ENCODE measurements at regions not wholly inside any gene's neighbourhood (a gene's known extent, or its start where the extent isn't known, plus 50 kb on each side); places are given as distances from the start of the nearest gene placed in this dataset.
"Not testable (repeated sequence)": the region's sequence is repeated elsewhere in the genome, so short reads cannot be mapped to it uniquely, and the experiment has no call there.

DNA sequence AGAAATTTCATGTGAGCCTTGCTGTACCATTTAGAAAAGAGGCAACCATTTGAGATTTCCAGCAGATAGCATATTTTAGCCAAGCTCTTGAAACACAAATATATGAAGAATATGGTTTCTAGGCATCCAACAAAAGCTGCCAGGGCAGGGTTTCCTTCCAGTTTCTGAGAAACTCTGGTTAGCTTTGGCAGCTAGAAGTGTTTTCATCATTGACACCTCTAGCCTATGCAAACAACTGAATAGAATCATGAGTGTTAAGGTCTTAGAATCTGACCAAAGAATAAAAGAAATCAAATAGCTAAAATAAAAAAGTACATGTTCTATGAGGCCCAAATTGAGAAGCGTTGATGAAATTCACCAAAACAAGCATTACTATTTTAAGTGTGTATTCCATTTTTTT is 188.1 kb downstream of the TMEM167A start:
- peaks cover 15% of the 10 kb centered on the region for H3K4me1 ChIP-seq (ENCODE audit: control insufficient read depth, insufficient read depth, low read length)
- H3K4me3 ChIP-seq (ENCODE audit: low read depth, low read length), result no peak overlapping the region
- H3K9ac ChIP-seq (ENCODE audit: low read depth, low read length), result no peak overlapping the region
- H3K36me3 ChIP-seq (ENCODE audit: control insufficient read depth, insufficient read depth, low read length), result no peaks in the 10 kb centered on the region
- no peak overlapping the region for H3K27ac ChIP-seq (ENCODE audit: low read depth, low read length)
- H3K9me3 ChIP-seq (ENCODE audit: control insufficient read depth, insufficient read depth, low read length), result no peaks in the 10 kb centered on the region
- H3K27me3 ChIP-seq (ENCODE audit: control insufficient read depth, insufficient read depth, low read length), result no peaks in the 10 kb centered on the region

DNA sequence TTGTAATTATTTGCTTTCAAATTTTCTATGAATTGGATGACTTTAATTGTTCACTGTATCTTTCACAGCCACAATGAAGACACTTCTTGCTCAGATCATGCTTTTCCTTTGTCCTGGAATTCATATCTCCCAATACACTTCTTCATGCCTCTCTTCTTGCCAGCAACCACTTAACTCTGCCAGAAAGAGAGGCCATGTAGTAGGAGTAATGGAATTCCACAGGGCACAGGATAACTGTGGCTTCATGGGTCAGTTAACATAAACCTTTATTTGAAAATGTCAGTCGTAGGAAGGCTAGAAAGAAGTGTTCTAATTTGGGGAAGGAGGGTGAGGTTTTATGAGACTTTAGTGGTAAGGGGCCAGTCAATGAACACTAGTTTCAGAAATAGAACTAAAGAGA is 190.3 kb downstream of the TMEM167A start:
- Histone ChIP-seq H3K27me3 (ENCODE audit: control insufficient read depth, insufficient read depth, low read length) (no peaks in the 10 kb centered on the region), H3K9ac (ENCODE audit: low read depth, low read length) (no peak overlapping the region), H3K9me3 (ENCODE audit: control insufficient read depth, insufficient read depth, low read length) (no peaks in the 10 kb centered on the region), H3K36me3 (ENCODE audit: control insufficient read depth, insufficient read depth, low read length) (no peaks in the 10 kb centered on the region), H3K27ac (ENCODE audit: low read depth, low read length) (no peak overlapping the region), H3K4me1 (ENCODE audit: control insufficient read depth, insufficient read depth, low read length) (peaks cover 23% of the 10 kb centered on the region), H3K4me3 (ENCODE audit: low read depth, low read length) (no peak overlapping the region)

DNA sequence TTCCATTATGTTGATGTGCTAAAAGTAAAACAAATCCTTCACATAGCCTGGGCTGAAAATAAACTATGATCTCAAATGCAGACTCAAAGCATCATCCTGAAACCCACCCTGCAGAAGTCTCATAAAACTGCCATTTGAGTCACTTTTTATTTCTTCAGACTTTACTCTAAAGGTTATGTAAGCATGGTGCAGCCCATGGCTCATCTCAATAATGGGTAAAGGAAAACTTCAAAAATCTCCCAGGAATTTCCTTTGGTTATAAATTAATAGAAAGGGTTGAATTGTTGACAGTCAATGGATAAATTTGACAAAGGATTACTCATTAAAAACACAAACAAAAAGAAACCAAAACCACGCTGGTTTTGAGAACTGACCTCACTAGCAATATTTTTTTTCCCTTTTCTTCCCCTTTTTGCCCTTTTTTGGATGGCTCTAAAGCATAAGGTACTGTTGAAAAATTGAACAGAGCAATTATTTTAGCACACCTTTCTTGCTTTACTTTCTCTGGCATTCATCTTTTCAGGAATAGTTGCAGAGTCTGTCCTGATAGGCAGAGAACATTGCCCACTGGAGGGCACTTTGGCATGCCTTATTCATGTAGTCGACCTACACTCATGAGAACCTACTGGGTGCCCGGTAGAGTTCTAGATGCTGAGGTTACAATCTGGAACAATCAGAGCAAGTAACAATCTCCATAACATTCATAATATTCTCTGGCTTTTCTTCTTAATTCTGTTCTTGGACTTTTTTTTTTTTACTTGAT is 191.4 kb downstream of the TMEM167A start:
- no peaks in the 10 kb centered on the region for H3K27me3 ChIP-seq (ENCODE audit: control insufficient read depth, insufficient read depth, low read length)
- no peak overlapping the region for H3K9ac ChIP-seq (ENCODE audit: low read depth, low read length)
- H3K27ac ChIP-seq (ENCODE audit: low read depth, low read length), result no peak overlapping the region
- no peak overlapping the region for H3K4me3 ChIP-seq (ENCODE audit: low read depth, low read length)
- H3K4me1 ChIP-seq (ENCODE audit: control insufficient read depth, insufficient read depth, low read length), result peaks cover 23% of the 10 kb centered on the region
- H3K36me3 ChIP-seq (ENCODE audit: control insufficient read depth, insufficient read depth, low read length), result no peaks in the 10 kb centered on the region
- H3K9me3 ChIP-seq (ENCODE audit: control insufficient read depth, insufficient read depth, low read length), result no peaks in the 10 kb centered on the region

DNA sequence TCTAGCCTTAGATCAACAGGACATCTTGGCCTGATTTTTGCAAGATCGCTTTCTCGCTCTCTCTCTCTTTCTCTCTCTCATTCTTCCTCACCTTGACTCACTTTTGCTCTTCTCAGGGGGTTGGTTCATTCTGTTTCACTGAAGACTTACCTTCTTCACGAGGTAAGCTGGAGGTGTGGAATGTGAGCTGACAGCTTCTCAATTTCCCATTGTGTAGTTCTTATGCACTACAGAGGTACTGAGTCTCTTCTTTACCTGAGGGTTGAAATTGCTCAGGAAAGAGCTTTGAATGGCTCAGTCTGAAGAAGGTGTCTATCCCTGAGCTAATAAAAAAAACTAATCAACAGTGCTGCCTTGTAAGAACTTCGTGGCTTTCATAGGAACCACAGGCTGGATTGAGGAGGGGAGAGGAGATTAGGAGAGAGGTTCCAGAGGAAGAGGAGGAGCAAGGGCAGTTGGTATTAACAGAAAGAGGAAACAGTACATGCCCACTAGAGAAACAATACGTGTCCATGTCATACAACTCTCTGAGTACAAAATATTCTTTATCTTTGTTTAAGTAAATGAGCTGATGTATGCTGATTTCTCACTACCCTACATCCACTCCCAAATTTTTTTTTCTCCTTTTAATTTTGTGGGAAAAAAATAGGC is 192.2 kb downstream of the TMEM167A start:
- Histone ChIP-seq H3K36me3 (ENCODE audit: control insufficient read depth, insufficient read depth, low read length) (no peaks in the 10 kb centered on the region), H3K27me3 (ENCODE audit: control insufficient read depth, insufficient read depth, low read length) (no peaks in the 10 kb centered on the region), H3K4me1 (ENCODE audit: control insufficient read depth, insufficient read depth, low read length) (peaks cover 23% of the 10 kb centered on the region), H3K9ac (ENCODE audit: low read depth, low read length) (no peak overlapping the region), H3K9me3 (ENCODE audit: control insufficient read depth, insufficient read depth, low read length) (no peaks in the 10 kb centered on the region), H3K27ac (ENCODE audit: low read depth, low read length) (no peak overlapping the region), H3K4me3 (ENCODE audit: low read depth, low read length) (no peak overlapping the region)

DNA sequence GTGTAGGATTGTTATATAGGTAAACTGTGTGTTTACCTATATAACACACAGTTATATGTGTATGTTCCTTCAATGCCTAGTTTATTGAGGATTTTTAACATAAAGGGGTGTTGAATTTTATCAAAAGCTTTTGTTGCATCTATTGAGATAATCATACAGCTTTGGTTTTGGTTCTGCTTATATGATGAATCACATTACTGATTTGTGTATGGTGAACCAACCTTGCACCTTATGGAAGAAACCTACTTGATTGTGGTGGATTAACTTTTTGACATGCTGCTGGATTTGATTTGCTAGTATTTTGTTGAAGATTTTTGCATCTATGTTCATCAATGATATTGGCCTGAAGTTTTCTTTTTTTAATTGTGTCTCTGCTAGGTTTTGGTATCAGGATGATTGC is 194.9 kb downstream of the TMEM167A start:
- Histone ChIP-seq H3K27me3 (ENCODE audit: control insufficient read depth, insufficient read depth, low read length) (no peaks in the 10 kb centered on the region), H3K9me3 (ENCODE audit: control insufficient read depth, insufficient read depth, low read length) (no peaks in the 10 kb centered on the region; the same call in 1 of the 2 replicates), H3K9ac (ENCODE audit: low read depth, low read length) (no peak overlapping the region), H3K4me3 (ENCODE audit: low read depth, low read length) (no peak overlapping the region), H3K36me3 (ENCODE audit: control insufficient read depth, insufficient read depth, low read length) (no peaks in the 10 kb centered on the region), H3K4me1 (ENCODE audit: control insufficient read depth, insufficient read depth, low read length) (peaks cover 23% of the 10 kb centered on the region), H3K27ac (ENCODE audit: low read depth, low read length) (no peak overlapping the region)

DNA sequence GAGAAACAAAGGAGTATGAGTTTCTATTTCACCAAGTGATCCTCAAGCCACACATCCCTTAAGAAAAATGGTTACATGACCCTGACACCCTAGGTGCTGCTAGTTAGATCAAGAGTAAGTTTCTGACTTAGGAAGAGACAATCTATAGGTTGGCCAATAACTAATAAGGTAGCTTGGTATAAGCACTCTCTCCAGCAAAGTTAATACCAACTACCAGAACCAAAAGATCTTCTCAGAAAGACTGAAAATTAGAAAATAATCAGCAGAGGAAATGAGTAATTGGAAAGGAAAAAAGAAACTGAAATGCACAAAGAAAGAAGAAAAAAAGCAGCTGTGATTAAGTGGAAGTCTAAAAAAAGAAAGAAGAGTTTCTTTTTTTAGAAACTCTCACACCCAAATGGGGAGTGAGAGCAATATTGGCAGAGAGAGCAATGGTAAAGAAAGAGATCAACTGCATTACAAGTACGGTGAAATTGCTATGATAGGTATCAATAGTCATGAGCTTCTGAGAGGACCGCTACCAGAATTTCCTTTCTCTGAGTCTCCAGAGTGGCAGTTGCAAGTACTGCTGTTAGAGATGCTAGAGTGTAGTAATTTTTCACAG is 195.5 kb downstream of the TMEM167A start:
- Histone ChIP-seq H3K4me3 (ENCODE audit: low read depth, low read length) (no peak overlapping the region), H3K27ac (ENCODE audit: low read depth, low read length) (no peak overlapping the region), H3K9me3 (ENCODE audit: control insufficient read depth, insufficient read depth, low read length) (no peaks in the 10 kb centered on the region; the same call in 1 of the 2 replicates), H3K4me1 (ENCODE audit: control insufficient read depth, insufficient read depth, low read length) (peaks cover 19% of the 10 kb centered on the region), H3K9ac (ENCODE audit: low read depth, low read length) (no peak overlapping the region), H3K27me3 (ENCODE audit: control insufficient read depth, insufficient read depth, low read length) (no peaks in the 10 kb centered on the region), H3K36me3 (ENCODE audit: control insufficient read depth, insufficient read depth, low read length) (no peaks in the 10 kb centered on the region)

DNA sequence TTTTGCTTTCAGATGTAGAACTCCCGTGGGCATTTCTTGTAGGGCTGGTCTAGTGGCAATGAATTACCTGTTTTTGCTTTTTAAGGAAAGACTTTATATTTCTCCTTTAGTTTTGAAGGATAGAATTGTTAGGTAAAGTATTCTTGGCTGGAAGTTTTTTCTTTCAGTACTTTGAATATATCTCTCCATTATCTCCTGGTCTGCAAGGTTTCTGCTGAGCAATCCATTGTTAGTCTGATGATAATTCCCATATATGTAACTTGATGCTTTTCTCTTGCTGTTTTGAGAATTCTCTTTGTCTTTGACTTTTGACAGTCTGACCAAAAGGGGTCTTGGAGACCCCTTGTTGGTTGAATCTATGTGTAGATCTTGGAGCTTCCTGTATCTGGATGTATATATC is 198.1 kb downstream of the TMEM167A start:
- Histone ChIP-seq H3K27me3 (ENCODE audit: control insufficient read depth, insufficient read depth, low read length) (no peaks in the 10 kb centered on the region), H3K36me3 (ENCODE audit: control insufficient read depth, insufficient read depth, low read length) (no peaks in the 10 kb centered on the region), H3K4me1 (ENCODE audit: control insufficient read depth, insufficient read depth, low read length) (peaks cover 8% of the 10 kb centered on the region), H3K4me3 (ENCODE audit: low read depth, low read length) (no peak overlapping the region), H3K27ac (ENCODE audit: low read depth, low read length) (no peak overlapping the region), H3K9me3 (ENCODE audit: control insufficient read depth, insufficient read depth, low read length) (no peaks in the 10 kb centered on the region; the same call in 1 of the 2 replicates), H3K9ac (ENCODE audit: low read depth, low read length) (no peak overlapping the region)

DNA sequence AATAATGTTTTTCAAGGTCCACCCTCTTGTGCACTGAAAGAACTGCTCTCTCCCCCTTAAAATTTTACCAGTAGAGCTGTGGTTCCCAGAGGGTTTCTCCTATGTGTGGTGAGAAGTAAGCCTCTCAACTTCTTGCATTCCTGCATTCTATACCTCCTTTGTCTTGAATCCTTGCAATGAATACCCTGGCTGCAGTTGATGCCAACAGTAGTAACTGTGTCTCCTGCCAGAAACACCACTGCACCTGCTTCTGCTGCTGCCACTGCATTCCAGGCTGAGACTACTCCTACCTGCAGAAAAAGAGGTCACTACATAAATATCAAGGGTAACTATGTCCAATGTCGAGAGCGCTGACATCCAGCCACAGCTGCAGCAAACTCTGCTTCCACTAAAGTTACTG is 203.7 kb downstream of the TMEM167A start:
- no peaks in the 10 kb centered on the region for H3K27me3 ChIP-seq (ENCODE audit: control insufficient read depth, insufficient read depth, low read length)
- no peaks in the 10 kb centered on the region for H3K9me3 ChIP-seq (ENCODE audit: control insufficient read depth, insufficient read depth, low read length)
- no peaks in the 10 kb centered on the region for H3K36me3 ChIP-seq (ENCODE audit: control insufficient read depth, insufficient read depth, low read length)
- no peak overlapping the region for H3K9ac ChIP-seq (ENCODE audit: low read depth, low read length)
- H3K27ac ChIP-seq (ENCODE audit: low read depth, low read length), result no peak overlapping the region
- no peak overlapping the region for H3K4me3 ChIP-seq (ENCODE audit: low read depth, low read length)
- peaks cover 4% of the 10 kb centered on the region; the same call in 1 of the 2 replicates for H3K4me1 ChIP-seq (ENCODE audit: control insufficient read depth, insufficient read depth, low read length)

DNA sequence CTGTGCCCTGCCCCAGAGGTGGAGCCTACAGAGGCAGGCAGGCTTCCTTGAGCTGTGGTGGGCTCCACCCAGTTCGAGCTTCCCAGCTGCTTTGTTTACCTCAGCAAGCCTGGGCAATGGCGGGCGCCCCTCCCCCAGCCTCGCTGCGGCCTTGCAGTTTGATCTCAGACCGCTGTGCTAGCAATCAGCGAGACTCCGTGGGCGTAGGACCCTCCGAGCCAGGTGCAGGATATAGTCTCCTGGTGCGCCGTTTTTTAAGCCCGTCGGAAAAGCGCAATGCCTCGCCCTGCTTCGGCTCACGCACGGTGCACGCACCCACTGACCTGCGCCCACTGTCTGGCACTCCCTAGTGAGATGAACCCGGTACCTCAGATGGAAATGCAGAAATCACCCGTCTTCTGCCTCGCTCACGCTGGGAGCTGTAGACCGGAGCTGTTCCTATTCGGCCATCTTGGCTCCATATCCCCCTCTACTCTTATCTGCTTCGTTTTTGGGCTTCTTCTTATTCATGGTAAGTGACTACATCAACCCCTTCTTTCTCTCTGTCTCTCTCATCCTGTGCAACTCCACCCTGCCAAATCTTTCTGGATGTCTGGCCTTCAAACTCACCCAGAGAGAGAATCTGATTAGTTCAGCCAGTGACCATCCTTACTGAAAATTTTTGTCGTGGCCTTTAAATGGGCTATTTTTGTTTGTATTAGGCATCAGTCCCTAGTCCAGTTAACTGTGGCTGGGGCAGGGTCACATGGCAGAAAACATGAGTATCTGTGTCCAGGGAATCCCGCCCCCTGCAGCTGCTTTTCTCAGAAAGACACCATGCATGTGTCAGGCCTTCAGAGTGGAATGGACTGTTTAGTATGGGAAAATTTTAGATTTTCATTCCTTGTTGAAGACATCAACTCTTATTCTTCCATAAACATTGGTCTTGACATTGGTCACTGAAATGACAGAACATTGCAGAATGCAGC is 204.6 kb downstream of the TMEM167A start:
- H3K9me3 ChIP-seq (ENCODE audit: control insufficient read depth, insufficient read depth, low read length); H3K27ac ChIP-seq (ENCODE audit: low read depth, low read length); H3K4me3 ChIP-seq (ENCODE audit: low read depth, low read length); H3K4me1 ChIP-seq (ENCODE audit: control insufficient read depth, insufficient read depth, low read length); H3K9ac ChIP-seq (ENCODE audit: low read depth, low read length); H3K36me3 ChIP-seq (ENCODE audit: control insufficient read depth, insufficient read depth, low read length); H3K27me3 ChIP-seq (ENCODE audit: control insufficient read depth, insufficient read depth, low read length): not testable (repeated sequence)

DNA sequence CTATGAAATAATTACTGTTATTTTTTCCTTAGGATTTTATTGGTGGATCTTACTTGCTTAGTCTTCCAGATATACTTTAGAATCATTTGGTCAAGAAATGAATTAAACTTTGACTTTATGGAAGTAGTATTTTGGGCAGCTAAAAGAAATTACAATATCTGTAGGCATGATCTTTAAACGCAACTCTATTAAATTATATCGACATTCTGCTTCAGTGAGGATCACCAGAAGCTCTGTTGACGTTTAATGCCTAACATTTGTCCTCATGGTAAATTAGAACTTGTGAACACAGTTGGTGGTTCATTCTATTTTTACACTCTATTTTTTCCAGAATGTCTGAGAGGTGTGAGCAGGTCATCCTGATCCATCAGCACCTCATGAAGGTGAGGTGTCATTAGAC is 211.6 kb downstream of the TMEM167A start:
- Histone ChIP-seq H3K27me3 (ENCODE audit: control insufficient read depth, insufficient read depth, low read length) (no peaks in the 10 kb centered on the region), H3K9ac (ENCODE audit: low read depth, low read length) (no peak overlapping the region), H3K27ac (ENCODE audit: low read depth, low read length) (no peak overlapping the region), H3K36me3 (ENCODE audit: control insufficient read depth, insufficient read depth, low read length) (no peaks in the 10 kb centered on the region), H3K4me3 (ENCODE audit: low read depth, low read length) (no peak overlapping the region), H3K4me1 (ENCODE audit: control insufficient read depth, insufficient read depth, low read length) (no peaks in the 10 kb centered on the region), H3K9me3 (ENCODE audit: control insufficient read depth, insufficient read depth, low read length) (no peaks in the 10 kb centered on the region)
